ENCODE measurements at regions not wholly inside any gene's neighbourhood (a gene's known extent, or its start where the extent isn't known, plus 50 kb on each side); places are given as distances from the start of the nearest gene placed in this dataset.
A peak's percentile ranks its signal among the peaks of the same experiment; 100 is the strongest.

- Mint-ChIP-seq H3K36me3 (ENCODE audit: low read depth) (no peaks in the 10 kb centered on the region), H3K27ac (no peak overlapping the region), H3K27me3 (ENCODE audit: low read depth) (no peaks in the 10 kb centered on the region), H3K4me3 (no peak overlapping the region), H3K4me1 (no peaks in the 10 kb centered on the region), H3K9me3 (no peaks in the 10 kb centered on the region)
- TF ChIP-seq, protein P1, sequence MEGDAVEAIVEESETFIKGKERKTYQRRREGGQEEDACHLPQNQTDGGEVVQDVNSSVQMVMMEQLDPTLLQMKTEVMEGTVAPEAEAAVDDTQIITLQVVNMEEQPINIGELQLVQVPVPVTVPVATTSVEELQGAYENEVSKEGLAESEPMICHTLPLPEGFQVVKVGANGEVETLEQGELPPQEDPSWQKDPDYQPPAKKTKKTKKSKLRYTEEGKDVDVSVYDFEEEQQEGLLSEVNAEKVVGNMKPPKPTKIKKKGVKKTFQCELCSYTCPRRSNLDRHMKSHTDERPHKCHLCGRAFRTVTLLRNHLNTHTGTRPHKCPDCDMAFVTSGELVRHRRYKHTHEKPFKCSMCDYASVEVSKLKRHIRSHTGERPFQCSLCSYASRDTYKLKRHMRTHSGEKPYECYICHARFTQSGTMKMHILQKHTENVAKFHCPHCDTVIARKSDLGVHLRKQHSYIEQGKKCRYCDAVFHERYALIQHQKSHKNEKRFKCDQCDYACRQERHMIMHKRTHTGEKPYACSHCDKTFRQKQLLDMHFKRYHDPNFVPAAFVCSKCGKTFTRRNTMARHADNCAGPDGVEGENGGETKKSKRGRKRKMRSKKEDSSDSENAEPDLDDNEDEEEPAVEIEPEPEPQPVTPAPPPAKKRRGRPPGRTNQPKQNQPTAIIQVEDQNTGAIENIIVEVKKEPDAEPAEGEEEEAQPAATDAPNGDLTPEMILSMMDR (IDR thresholded peaks at IDR 0.05; ENCODE audit: unreplicated experiment in 3 of 3), result no peak
These were observed 57.6 kb upstream of the IFNLR1 start for GRCh38 chr1:24244519-24245268.

- Mint-ChIP-seq H3K36me3 (ENCODE audit: low read depth) (no peaks in the 10 kb centered on the region), H3K4me1 (peaks cover 16% of the 10 kb centered on the region), H3K27me3 (ENCODE audit: low read depth) (peaks cover 6% of the 10 kb centered on the region), H3K9me3 (no peaks in the 10 kb centered on the region), H3K4me3 (no peak overlapping the region), H3K27ac (no peak overlapping the region)
- TF ChIP-seq, protein P1 (IDR thresholded peaks at IDR 0.05; ENCODE audit: unreplicated experiment in 3 of 3), result no peak
These were observed 50.8 kb upstream of the IFNLR1 start for GRCh38 chr1:24237750-24238395.

DNA sequence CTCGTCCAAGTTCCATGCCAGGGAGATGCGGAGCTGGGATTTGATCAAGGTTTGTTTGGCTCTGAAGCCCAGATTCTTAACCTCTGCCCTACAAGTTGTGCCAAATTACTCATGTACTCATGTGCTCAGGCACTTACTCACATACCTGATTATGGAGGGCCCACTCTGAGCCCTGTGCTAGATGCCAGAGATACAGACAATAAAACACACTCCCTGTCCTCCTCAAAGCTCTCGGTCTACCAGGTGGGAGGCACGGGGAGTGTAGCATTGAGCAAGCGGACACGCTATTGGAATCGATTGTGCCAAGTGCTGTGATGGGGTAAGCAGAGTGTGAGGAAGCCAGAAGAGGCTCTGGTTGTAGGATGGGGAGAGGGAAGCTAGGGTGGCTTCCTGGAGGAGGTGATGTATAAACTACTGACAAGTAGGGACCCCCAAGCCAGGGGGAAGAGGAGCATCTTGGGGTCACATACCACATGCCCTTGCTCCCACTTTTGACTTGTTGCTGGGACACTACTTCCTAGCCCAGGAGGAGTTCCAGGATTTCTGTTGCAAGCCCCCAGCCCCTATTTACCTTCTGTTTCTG is 49.8 kb upstream of the IFNLR1 start:
- H3K9me3 Mint-ChIP-seq, result no peaks in the 10 kb centered on the region
- no peaks in the 10 kb centered on the region for H3K36me3 Mint-ChIP-seq (ENCODE audit: low read depth)
- H3K4me1 Mint-ChIP-seq, result peaks cover 16% of the 10 kb centered on the region
- H3K4me3 Mint-ChIP-seq, result no peak overlapping the region
- H3K27ac Mint-ChIP-seq, result peak overlapping the region in 1 of 3 experiments; percentile 34
- H3K27me3 Mint-ChIP-seq (ENCODE audit: low read depth), result peaks cover 6% of the 10 kb centered on the region
- TF ChIP-seq, protein P1 (IDR thresholded peaks at IDR 0.05; ENCODE audit: unreplicated experiment in 3 of 3), result no peak

Data from nephron (organoid).